ENCODE measurements at regions not wholly inside any gene's neighbourhood (a gene's known extent, or its start where the extent isn't known, plus 50 kb on each side); places are given as distances from the start of the nearest gene placed in this dataset.

- no peaks in the 10 kb centered on the region for H3K9me3 ChIP-seq (ENCODE audit: low read depth, low read length)
Observed at GRCh38 chr3:168990134-168990533, 673.4 kb downstream of the MECOM start.

DNA sequence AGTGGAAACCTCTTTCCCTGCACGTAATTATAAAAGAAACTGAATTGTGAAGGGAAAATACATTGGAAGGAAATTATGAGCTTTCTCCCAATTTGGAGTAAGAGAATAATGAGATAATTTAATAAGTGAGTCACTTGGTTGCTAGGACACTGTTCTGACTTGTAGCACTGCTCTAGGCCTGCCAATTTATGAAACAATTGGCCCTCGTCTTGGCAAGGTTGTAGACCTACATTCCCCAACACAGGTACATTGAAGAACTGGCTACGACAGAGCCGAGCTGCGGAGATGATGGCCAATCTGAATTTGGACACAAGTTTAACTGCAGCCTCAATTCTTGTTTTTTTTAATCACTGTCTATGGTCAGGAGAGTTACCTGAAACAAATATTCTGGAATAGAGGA, 674.1 kb downstream of the MECOM start:
- Histone ChIP-seq H3K9me3 (ENCODE audit: low read depth, low read length) (no peaks in the 10 kb centered on the region), H3K4me1 (ENCODE audit: insufficient read depth, low read length) (no peaks in the 10 kb centered on the region), H3K27me3 (ENCODE audit: insufficient read depth, low read length) (no peaks in the 10 kb centered on the region), H3K4me3 (ENCODE audit: low read length) (no peak overlapping the region)

More at GRCh38 chr3:168990134-168990533, 673.4 kb downstream of the MECOM start:
- no peaks in the 10 kb centered on the region for H3K27me3 ChIP-seq (ENCODE audit: insufficient read depth, low read length)
- H3K4me1 ChIP-seq (ENCODE audit: insufficient read depth, low read length), result no peaks in the 10 kb centered on the region
- no peak overlapping the region for H3K4me3 ChIP-seq (ENCODE audit: low read length)

GRCh38 chr3:168988853-168989252, 674.7 kb downstream of the MECOM start:
- Histone ChIP-seq H3K9me3 (ENCODE audit: low read depth, low read length) (no peaks in the 10 kb centered on the region), H3K4me1 (ENCODE audit: insufficient read depth, low read length) (no peaks in the 10 kb centered on the region), H3K4me3 (ENCODE audit: low read length) (no peak overlapping the region), H3K27me3 (ENCODE audit: insufficient read depth, low read length) (no peaks in the 10 kb centered on the region)

GRCh38 chr3:168984872-168985271, 678.6 kb downstream of the MECOM start:
- Histone ChIP-seq H3K9me3 (ENCODE audit: low read depth, low read length) (no peaks in the 10 kb centered on the region), H3K4me3 (ENCODE audit: low read length) (no peak overlapping the region), H3K27me3 (ENCODE audit: insufficient read depth, low read length) (no peaks in the 10 kb centered on the region), H3K4me1 (ENCODE audit: insufficient read depth, low read length) (no peaks in the 10 kb centered on the region)

- Histone ChIP-seq H3K4me1 (ENCODE audit: insufficient read depth, low read length) (no peaks in the 10 kb centered on the region), H3K27me3 (ENCODE audit: insufficient read depth, low read length) (no peaks in the 10 kb centered on the region), H3K9me3 (ENCODE audit: low read depth, low read length) (no peaks in the 10 kb centered on the region), H3K4me3 (ENCODE audit: low read length) (no peak overlapping the region)
Observed at GRCh38 chr3:168983046-168983445, 680.5 kb downstream of the MECOM start.

- H3K4me3 ChIP-seq (ENCODE audit: low read length), result no peak overlapping the region
- H3K4me1 ChIP-seq (ENCODE audit: insufficient read depth, low read length), result no peaks in the 10 kb centered on the region
- H3K27me3 ChIP-seq (ENCODE audit: insufficient read depth, low read length), result no peaks in the 10 kb centered on the region
- no peaks in the 10 kb centered on the region for H3K9me3 ChIP-seq (ENCODE audit: low read depth, low read length)
Observed at GRCh38 chr3:168981396-168981795, 682.1 kb downstream of the MECOM start.

- Histone ChIP-seq H3K4me1 (ENCODE audit: insufficient read depth, low read length) (no peaks in the 10 kb centered on the region), H3K27me3 (ENCODE audit: insufficient read depth, low read length) (no peaks in the 10 kb centered on the region), H3K9me3 (ENCODE audit: low read depth, low read length) (no peaks in the 10 kb centered on the region), H3K4me3 (ENCODE audit: low read length) (no peak overlapping the region)
Observed at GRCh38 chr3:168977716-168978374, 685.7 kb downstream of the MECOM start.

DNA sequence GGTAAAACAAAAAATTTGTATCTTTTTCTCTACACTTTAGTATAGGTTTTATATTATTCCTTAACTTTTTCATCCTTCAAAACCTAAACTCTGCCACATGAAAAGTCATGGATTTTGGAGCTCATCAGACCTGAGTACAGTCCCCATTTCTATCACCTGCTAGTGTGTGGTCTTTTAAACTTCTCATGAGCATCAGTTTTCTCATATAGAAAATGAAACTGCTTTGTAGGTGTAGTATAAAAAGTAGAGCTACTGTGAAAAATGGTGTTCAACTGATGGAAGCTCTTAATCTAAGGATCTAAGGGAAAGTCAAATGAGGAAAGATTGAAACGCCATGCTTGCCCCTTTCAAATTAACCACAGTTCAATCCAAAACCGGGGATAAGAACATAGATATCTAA, 686.5 kb downstream of the MECOM start:
- Histone ChIP-seq H3K4me1 (ENCODE audit: insufficient read depth, low read length) (no peaks in the 10 kb centered on the region), H3K27me3 (ENCODE audit: insufficient read depth, low read length) (no peaks in the 10 kb centered on the region), H3K9me3 (ENCODE audit: low read depth, low read length) (no peaks in the 10 kb centered on the region), H3K4me3 (ENCODE audit: low read length) (no peak overlapping the region)

GRCh38 chr3:168975576-168975975, 687.9 kb downstream of the MECOM start:
- H3K27me3 ChIP-seq (ENCODE audit: insufficient read depth, low read length), result no peaks in the 10 kb centered on the region
- no peaks in the 10 kb centered on the region for H3K9me3 ChIP-seq (ENCODE audit: low read depth, low read length)
- H3K4me1 ChIP-seq (ENCODE audit: insufficient read depth, low read length), result no peaks in the 10 kb centered on the region
- no peak overlapping the region for H3K4me3 ChIP-seq (ENCODE audit: low read length)

- no peak overlapping the region for H3K4me3 ChIP-seq (ENCODE audit: low read length)
Observed at GRCh38 chr3:168974617-168975403, 688.7 kb downstream of the MECOM start.

DNA sequence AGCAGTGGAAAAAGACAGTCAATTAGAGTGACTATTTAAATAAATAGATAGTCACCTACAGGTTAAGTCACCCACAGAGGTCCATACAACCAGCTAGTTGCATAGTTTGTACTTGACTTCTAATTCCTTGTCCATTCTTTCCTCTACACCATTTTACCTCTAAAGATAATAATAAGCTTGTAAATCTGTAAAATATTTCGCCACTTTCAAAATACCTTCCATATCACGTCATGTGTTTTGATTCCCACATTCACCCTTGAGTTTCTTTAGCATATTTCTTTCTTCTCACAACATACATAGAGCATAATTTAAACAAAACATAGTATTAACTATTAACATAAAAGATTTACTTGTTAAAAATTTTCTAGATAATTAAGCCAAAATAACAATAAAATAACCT, 689.6 kb downstream of the MECOM start:
- Histone ChIP-seq H3K4me1 (ENCODE audit: insufficient read depth, low read length) (no peaks in the 10 kb centered on the region), H3K9me3 (ENCODE audit: low read depth, low read length) (no peaks in the 10 kb centered on the region), H3K27me3 (ENCODE audit: insufficient read depth, low read length) (no peaks in the 10 kb centered on the region), H3K4me3 (ENCODE audit: low read length) (no peak overlapping the region)

More at GRCh38 chr3:168974617-168975403, 688.7 kb downstream of the MECOM start:
- Histone ChIP-seq H3K27me3 (ENCODE audit: insufficient read depth, low read length) (no peaks in the 10 kb centered on the region), H3K9me3 (ENCODE audit: low read depth, low read length) (no peaks in the 10 kb centered on the region), H3K4me1 (ENCODE audit: insufficient read depth, low read length) (no peaks in the 10 kb centered on the region)

DNA sequence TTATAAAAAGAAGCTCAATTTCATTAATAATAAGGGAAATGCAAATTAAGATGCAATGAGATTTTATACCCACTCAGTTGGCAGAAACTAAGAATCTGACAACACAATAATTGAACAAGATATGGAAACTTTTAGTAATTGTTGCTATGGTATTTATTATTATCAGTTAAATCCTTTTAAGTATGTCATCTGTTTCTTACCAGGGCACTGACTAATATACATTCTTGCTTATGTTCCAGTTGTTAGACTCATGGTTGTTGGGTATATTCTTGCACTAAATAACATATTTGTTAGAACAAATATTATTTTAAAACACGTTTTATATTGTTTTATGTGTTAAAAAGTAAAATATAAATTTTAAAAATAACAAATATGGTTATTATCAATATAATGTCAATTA, 690.3 kb downstream of the MECOM start:
- no peaks in the 10 kb centered on the region for H3K9me3 ChIP-seq (ENCODE audit: low read depth, low read length)
- no peaks in the 10 kb centered on the region for H3K27me3 ChIP-seq (ENCODE audit: insufficient read depth, low read length)
- no peaks in the 10 kb centered on the region for H3K4me1 ChIP-seq (ENCODE audit: insufficient read depth, low read length)
- no peak overlapping the region for H3K4me3 ChIP-seq (ENCODE audit: low read length)

GRCh38 chr3:168968609-168969008, 694.9 kb downstream of the MECOM start:
- Histone ChIP-seq H3K4me1 (ENCODE audit: insufficient read depth, low read length) (no peaks in the 10 kb centered on the region), H3K9me3 (ENCODE audit: low read depth, low read length) (no peaks in the 10 kb centered on the region)

GRCh38 chr3:168964736-168965135, 698.8 kb downstream of the MECOM start:
- H3K9me3 ChIP-seq (ENCODE audit: low read depth, low read length), result no peaks in the 10 kb centered on the region
- H3K4me3 ChIP-seq (ENCODE audit: low read length), result no peak overlapping the region
- H3K4me1 ChIP-seq (ENCODE audit: insufficient read depth, low read length), result no peaks in the 10 kb centered on the region
- no peaks in the 10 kb centered on the region for H3K27me3 ChIP-seq (ENCODE audit: insufficient read depth, low read length)

More at GRCh38 chr3:168968609-168969008, 694.9 kb downstream of the MECOM start:
- no peaks in the 10 kb centered on the region for H3K27me3 ChIP-seq (ENCODE audit: insufficient read depth, low read length)
- no peak overlapping the region for H3K4me3 ChIP-seq (ENCODE audit: low read length)

GRCh38 chr3:168961271-168961670, 702.2 kb downstream of the MECOM start:
- Histone ChIP-seq H3K27me3 (ENCODE audit: insufficient read depth, low read length) (no peaks in the 10 kb centered on the region), H3K9me3 (ENCODE audit: low read depth, low read length) (no peaks in the 10 kb centered on the region), H3K4me1 (ENCODE audit: insufficient read depth, low read length) (no peaks in the 10 kb centered on the region), H3K4me3 (ENCODE audit: low read length) (no peak overlapping the region)

DNA sequence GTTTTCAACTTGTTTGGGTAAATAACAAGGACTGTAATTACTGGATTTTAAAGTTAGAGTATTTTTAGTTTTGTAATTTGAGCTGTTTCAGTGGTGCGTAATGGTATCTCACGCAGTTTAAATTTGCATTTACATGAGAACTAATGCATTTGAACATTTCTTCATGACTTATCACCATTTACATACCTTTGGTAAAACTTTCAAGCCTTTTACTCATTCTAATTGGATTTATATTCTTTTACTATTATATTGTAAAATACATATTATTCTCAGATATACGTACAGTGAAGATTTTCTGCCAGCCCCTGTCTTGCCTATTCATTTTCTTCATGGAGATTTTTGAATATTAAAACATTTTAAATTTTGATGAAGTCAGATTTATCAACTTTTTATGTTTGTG, 703.8 kb downstream of the MECOM start:
- Histone ChIP-seq H3K4me1 (ENCODE audit: insufficient read depth, low read length) (no peaks in the 10 kb centered on the region), H3K4me3 (ENCODE audit: low read length) (no peak overlapping the region)

More for the DNA sequence above, 703.8 kb downstream of the MECOM start:
- no peaks in the 10 kb centered on the region for H3K27me3 ChIP-seq (ENCODE audit: insufficient read depth, low read length)
- H3K9me3 ChIP-seq (ENCODE audit: low read depth, low read length), result no peaks in the 10 kb centered on the region
